HFF-Myc (cell line): ENCODE measurements at regions not wholly inside any gene's neighbourhood (a gene's known extent, or its start where the extent isn't known, plus 50 kb on each side); places are given as distances from the start of the nearest gene placed in this dataset.

Experiments
- DNase-seq: peaks from one replicate; pipeline ENCODE4 v3.0.0-alpha.2; 2011; ENCODE audit warnings: low read depth; ENCODE audit errors: extremely low read depth
- H3K4me3 ChIP-seq: replicated peaks from 2 replicates; pipeline ENCODE4 v1.5.1; 2011; ENCODE audit warnings: low read depth, mild to moderate bottlenecking, control low read depth, low read length
- TF ChIP-seq, protein P1 (sequence below): IDR thresholded peaks from 2 replicates; pipeline ENCODE4 v1.5.1; 2012; ENCODE audit warnings: mild to moderate bottlenecking, low read depth, low read length, control low read depth; ENCODE audit errors: missing control alignments

GRCh38 chr1:96095849-96096612, 625.6 kb upstream of the PTBP2 start:
- TF ChIP-seq, protein P1, sequence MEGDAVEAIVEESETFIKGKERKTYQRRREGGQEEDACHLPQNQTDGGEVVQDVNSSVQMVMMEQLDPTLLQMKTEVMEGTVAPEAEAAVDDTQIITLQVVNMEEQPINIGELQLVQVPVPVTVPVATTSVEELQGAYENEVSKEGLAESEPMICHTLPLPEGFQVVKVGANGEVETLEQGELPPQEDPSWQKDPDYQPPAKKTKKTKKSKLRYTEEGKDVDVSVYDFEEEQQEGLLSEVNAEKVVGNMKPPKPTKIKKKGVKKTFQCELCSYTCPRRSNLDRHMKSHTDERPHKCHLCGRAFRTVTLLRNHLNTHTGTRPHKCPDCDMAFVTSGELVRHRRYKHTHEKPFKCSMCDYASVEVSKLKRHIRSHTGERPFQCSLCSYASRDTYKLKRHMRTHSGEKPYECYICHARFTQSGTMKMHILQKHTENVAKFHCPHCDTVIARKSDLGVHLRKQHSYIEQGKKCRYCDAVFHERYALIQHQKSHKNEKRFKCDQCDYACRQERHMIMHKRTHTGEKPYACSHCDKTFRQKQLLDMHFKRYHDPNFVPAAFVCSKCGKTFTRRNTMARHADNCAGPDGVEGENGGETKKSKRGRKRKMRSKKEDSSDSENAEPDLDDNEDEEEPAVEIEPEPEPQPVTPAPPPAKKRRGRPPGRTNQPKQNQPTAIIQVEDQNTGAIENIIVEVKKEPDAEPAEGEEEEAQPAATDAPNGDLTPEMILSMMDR: no peak
- no peak overlapping the region for H3K4me3 ChIP-seq
- no peak for DNase-seq

- H3K4me3 ChIP-seq: no peak overlapping the region
- no peak for DNase-seq
Measured at GRCh38 chr1:96096613-96097321, 624.8 kb upstream of the PTBP2 start.

GRCh38 chr1:96104506-96104905, 617.1 kb upstream of the PTBP2 start:
- DNase-seq: no peak
- no peak overlapping the region for H3K4me3 ChIP-seq
- TF ChIP-seq, protein P1: no peak

More at GRCh38 chr1:96096613-96097321, 624.8 kb upstream of the PTBP2 start:
- TF ChIP-seq, protein P1: no peak

DNA sequence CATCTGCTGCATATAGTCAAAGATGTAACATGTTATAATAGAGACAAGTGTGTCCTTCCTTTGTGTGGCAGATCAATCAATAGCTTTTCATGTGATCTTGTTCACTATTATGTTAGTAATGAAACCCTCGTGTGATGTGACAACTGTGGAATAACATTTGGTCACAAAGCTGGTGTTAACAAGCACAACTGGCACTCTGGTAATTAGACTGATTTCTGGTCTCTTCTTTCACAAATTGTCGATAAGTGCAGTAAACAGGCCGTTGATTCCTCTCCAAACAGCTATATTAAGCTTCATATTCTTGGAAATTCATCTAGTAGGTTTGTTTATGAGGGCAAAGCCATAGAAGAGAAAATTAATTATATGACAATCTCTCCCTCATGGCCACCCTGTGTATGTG, 616.7 kb upstream of the PTBP2 start:
- TF ChIP-seq, protein P1: no peak
- no peak for DNase-seq
- no peak overlapping the region for H3K4me3 ChIP-seq

DNA sequence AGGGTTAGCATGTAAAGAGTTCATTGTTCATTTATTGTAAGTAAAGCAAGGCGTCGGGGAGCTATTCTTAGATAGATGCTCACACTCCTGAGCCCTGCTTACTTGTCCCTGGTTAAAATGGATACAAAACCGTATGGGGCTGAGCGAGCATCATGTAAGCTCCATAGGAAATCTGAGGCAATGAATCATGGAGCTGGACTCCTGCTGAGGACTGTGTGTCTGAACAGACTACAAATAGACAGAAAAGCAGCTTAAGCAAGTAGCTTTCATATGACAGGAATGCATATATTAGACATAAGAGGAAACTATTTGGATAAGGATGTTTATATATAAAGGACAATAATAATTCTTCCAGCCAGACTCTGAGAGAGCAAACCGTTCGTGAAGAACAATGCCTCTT, 604.9 kb upstream of the PTBP2 start:
- TF ChIP-seq, protein P1: no peak
- DNase-seq: no peak
- H3K4me3 ChIP-seq: no peak overlapping the region

GRCh38 chr1:96130432-96130831, 591.2 kb upstream of the PTBP2 start:
- H3K4me3 ChIP-seq: no peak overlapping the region
- TF ChIP-seq, protein P1: no peak
- no peak for DNase-seq
